ENCODE measurements at regions not wholly inside any gene's neighbourhood (a gene's known extent, or its start where the extent isn't known, plus 50 kb on each side); places are given as distances from the start of the nearest gene placed in this dataset.

- in situ Hi-C loops (cut with MboI; ENCODE audit: low sequenced_read_pairs) (no loop called here), intact Hi-C loops (cut with micrococcal nuclease) (no loop called here), dilution Hi-C loops (cut with HindIII; ENCODE audit: low sequenced_read_pairs, unreplicated experiment) (no loop called here)
- WGBS, 2 experiments (ENCODE audit: extremely low coverage in 2 of 2, insufficient read length in 1 of 2) = 73% methylated on average over 2 of the region's 5 CpGs; no CpG with 5 or more reads in 1 of the 2 experiments
- ChIA-PET POLR2A (ENCODE audit: unreplicated experiment) (no interaction called here), CTCF (no interaction called here)
- Histone ChIP-seq H2AK5ac (ENCODE audit: low read depth, low read length) (no peak overlapping the region), H4K8ac (ENCODE audit: low read depth in 2 of 2, low read length in 2 of 2) (no peak overlapping the region), H2AK9ac (replicated peaks; ENCODE audit: low read depth, low read length, poor library complexity) (no peak overlapping the region), H2AFZ (replicated peaks; ENCODE audit: low read length, poor library complexity) (no peak overlapping the region), H3K36me3 (ENCODE audit: control insufficient read depth, insufficient read depth, low read length) (no peaks in the 10 kb centered on the region), H2BK15ac (ENCODE audit: low read depth, low read length) (no peak overlapping the region), H3K9me3 (ENCODE audit: control insufficient read depth, insufficient read depth, low read length) (peaks cover 9% of the 10 kb centered on the region; the same call in 1 of the 2 replicates), H3K18ac (ENCODE audit: low read depth, low read length) (no peak overlapping the region), H3K9me1 (ENCODE audit: insufficient read depth, low read length) (no peaks in the 10 kb centered on the region), H3K4ac (ENCODE audit: low read depth, low read length) (no peak overlapping the region), H3K4me1 (ENCODE audit: control insufficient read depth, insufficient read depth, low read length) (no peaks in the 10 kb centered on the region), H3K79me1 (ENCODE audit: low read depth in 1 of 2, low read length in 2 of 2) (no peaks in the 10 kb centered on the region), H3K9ac (ENCODE audit: low read depth, low read length) (no peak overlapping the region), H2BK20ac (ENCODE audit: low read depth, low read length) (no peak overlapping the region), H4K20me1 (ENCODE audit: insufficient read depth, low read length) (no peaks in the 10 kb centered on the region), H3K23ac (ENCODE audit: low read depth, low read length) (no peak overlapping the region), H3K4me2 (ENCODE audit: low read depth, low read length) (no peak overlapping the region), H4K91ac (ENCODE audit: insufficient read depth, low read depth, low read length) (no peak overlapping the region), H3K4me3 (ENCODE audit: insufficient read depth, low read depth, low read length) (no peak overlapping the region), H3K27ac (ENCODE audit: insufficient read depth, low read length) (no peak overlapping the region), H3K14ac (replicated peaks; ENCODE audit: low read depth, low read length) (no peak overlapping the region), H4K5ac (ENCODE audit: low read depth, low read length) (no peak overlapping the region), H3K56ac (ENCODE audit: extremely low read depth, insufficient read depth, low read length) (no peak overlapping the region), H2BK5ac (ENCODE audit: low read depth, low read length, poor library complexity, severe bottlenecking) (no peak overlapping the region), H2BK120ac (ENCODE audit: low read depth, low read length) (no peak overlapping the region), H3K27me3 (ENCODE audit: control insufficient read depth, insufficient read depth, low read length) (no peaks in the 10 kb centered on the region)
- DNase-seq (no peak), ATAC-seq (ENCODE audit: low read depth) (no peak)
- TF ChIP-seq POLR2A (IDR thresholded peaks at IDR 0.05; ENCODE audit: low read depth, low read length) (no peak), RCOR1 (IDR thresholded peaks at IDR 0.05; ENCODE audit: insufficient replicate concordance, low read length) (no peak), MAFK (IDR thresholded peaks at IDR 0.05; ENCODE audit: low read depth, low read length) (no peak), SMC3 (IDR thresholded peaks at IDR 0.05; ENCODE audit: low read depth, low read length) (no peak), RAD21 (IDR thresholded peaks at IDR 0.05; ENCODE audit: low read length) (no peak), MAZ (IDR thresholded peaks at IDR 0.05; ENCODE audit: borderline replicate concordance, low read depth, low read length) (no peak), BHLHE40 (IDR thresholded peaks at IDR 0.05; ENCODE audit: low read depth, low read length) (no peak), CEBPB (IDR thresholded peaks at IDR 0.05; ENCODE audit: low read depth, low read length) (no peak), CTCF (conservative IDR thresholded peaks at IDR 0.05; ENCODE audit: low read depth, low read length) (no peak), MXI1 (IDR thresholded peaks at IDR 0.05; ENCODE audit: borderline replicate concordance, low read depth, low read length) (no peak), CHD1 (IDR thresholded peaks at IDR 0.05; ENCODE audit: low read depth, low read length) (no peak), USF2 (IDR thresholded peaks at IDR 0.05; ENCODE audit: low read depth, low read length) (no peak)
- no TSS peak for BruUV-seq (replicated peaks)
These were observed 269.4 kb downstream of the RNF144B start for GRCh38 chr6:18656506-18656905.

Measured in IMR-90 (cell line).